ENCODE measurements at regions not wholly inside any gene's neighbourhood (a gene's known extent, or its start where the extent isn't known, plus 50 kb on each side); places are given as distances from the start of the nearest gene placed in this dataset.
"Not testable (repeated sequence)": the region's sequence is repeated elsewhere in the genome, so short reads cannot be mapped to it uniquely, and the experiment has no call there.

DNA sequence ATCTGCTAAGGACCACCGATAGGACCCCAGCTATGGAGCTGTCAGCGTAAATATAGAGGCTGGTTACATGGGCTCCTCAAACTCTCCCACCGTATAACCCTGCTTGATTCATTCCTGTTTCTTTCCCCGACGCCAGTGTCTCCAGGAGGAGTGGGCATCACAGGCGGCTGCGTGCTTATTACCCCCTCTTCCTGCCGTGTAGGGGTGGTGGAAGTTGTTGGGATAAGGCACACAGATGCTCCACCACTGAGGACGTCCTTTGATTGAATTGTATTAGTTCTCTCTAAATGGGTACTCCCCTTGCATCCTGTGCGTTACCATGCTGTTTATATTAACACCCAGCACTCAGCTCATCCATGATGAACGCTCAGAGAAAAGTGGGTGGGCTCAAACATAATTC, 104.6 kb downstream of the ZBTB18 start:
- TF ChIP-seq, protein P1, sequence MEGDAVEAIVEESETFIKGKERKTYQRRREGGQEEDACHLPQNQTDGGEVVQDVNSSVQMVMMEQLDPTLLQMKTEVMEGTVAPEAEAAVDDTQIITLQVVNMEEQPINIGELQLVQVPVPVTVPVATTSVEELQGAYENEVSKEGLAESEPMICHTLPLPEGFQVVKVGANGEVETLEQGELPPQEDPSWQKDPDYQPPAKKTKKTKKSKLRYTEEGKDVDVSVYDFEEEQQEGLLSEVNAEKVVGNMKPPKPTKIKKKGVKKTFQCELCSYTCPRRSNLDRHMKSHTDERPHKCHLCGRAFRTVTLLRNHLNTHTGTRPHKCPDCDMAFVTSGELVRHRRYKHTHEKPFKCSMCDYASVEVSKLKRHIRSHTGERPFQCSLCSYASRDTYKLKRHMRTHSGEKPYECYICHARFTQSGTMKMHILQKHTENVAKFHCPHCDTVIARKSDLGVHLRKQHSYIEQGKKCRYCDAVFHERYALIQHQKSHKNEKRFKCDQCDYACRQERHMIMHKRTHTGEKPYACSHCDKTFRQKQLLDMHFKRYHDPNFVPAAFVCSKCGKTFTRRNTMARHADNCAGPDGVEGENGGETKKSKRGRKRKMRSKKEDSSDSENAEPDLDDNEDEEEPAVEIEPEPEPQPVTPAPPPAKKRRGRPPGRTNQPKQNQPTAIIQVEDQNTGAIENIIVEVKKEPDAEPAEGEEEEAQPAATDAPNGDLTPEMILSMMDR (IDR thresholded peaks at IDR 0.05): no peak
- ChIA-PET POLR2A (no interaction called here), CTCF (no interaction called here)
- Mint-ChIP-seq H3K36me3 (ENCODE audit: low read depth) (no peaks in the 10 kb centered on the region), H3K9me3 (no peaks in the 10 kb centered on the region), H3K27ac (no peak overlapping the region), H3K4me1 (ENCODE audit: low read depth) (no peaks in the 10 kb centered on the region), H3K4me3 (no peak overlapping the region), H3K27me3 (no peaks in the 10 kb centered on the region)
- intact Hi-C loops (cut with micrococcal nuclease): no loop called here
- no peak for DNase-seq
- ATAC-seq: no peak

DNA sequence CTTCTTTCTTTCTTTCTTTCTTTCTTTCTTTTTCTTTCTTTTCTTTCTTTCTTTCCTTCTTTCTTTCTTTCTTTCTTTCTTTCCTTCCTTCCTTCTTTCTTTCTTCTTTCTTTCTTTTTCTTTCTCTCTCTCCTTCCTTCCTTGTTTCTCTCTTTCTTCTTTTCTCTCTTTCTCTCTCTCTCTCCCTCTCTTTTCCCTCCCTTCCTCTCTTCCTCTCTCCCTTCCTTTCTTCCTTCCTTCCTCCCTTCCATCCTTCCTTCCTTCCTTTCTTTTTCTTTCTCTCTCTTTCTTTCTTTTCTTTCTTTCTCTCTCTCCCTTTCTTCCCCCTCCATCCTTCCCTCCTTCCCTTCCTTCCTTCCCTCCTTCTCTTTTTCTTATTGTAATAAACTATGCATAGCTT, 105.5 kb downstream of the ZBTB18 start:
- ATAC-seq; DNase-seq; CTCF ChIA-PET; H3K4me1 Mint-ChIP-seq (ENCODE audit: low read depth); intact Hi-C loops (cut with micrococcal nuclease); H3K36me3 Mint-ChIP-seq (ENCODE audit: low read depth); H3K27me3 Mint-ChIP-seq; H3K4me3 Mint-ChIP-seq; POLR2A ChIA-PET; H3K27ac Mint-ChIP-seq; H3K9me3 Mint-ChIP-seq: not testable (repeated sequence)

DNA sequence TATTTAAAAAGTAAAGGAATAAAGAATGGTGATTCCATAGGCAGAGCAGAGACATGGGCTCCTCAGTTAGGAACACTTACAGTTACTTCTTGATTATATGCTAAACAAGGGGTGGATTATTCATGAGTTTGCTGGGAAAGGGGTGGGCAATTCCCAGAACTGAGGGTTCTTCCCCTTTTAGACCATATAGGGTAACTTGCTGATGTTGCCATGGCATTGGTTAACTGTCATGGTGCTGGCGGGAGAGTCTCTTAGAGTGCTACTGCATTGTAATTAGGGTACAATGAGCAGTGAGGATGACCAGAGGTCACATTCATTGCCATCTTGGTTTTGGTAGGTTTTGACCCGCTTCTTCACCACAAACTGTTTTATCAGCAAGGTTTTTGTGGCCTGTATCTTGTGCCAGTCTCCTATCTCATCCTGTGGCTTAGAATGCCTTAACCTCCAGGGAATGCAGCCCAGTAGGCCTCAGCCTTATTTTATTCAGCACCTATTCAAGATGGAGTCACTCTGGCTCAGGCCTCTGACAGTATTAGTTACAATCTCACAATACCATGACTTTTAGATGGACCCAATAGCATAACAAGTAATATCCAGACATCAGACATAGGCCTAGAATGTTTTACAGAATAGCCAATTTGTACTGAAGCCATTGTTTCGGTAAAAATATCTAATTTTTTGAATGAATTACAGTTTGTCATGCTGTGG, 106.8 kb downstream of the ZBTB18 start:
- Mint-ChIP-seq H3K4me3 (no peak overlapping the region), H3K36me3 (ENCODE audit: low read depth) (no peaks in the 10 kb centered on the region), H3K4me1 (ENCODE audit: low read depth) (no peaks in the 10 kb centered on the region), H3K27ac (no peak overlapping the region), H3K27me3 (no peaks in the 10 kb centered on the region), H3K9me3 (no peaks in the 10 kb centered on the region)
- TF ChIP-seq, protein P1 (IDR thresholded peaks at IDR 0.05): no peak
- ATAC-seq (no peak), DNase-seq (no peak)
- CTCF ChIA-PET: no interaction called here
- intact Hi-C loops (cut with micrococcal nuclease): no loop called here
- POLR2A ChIA-PET: no interaction called here

DNA sequence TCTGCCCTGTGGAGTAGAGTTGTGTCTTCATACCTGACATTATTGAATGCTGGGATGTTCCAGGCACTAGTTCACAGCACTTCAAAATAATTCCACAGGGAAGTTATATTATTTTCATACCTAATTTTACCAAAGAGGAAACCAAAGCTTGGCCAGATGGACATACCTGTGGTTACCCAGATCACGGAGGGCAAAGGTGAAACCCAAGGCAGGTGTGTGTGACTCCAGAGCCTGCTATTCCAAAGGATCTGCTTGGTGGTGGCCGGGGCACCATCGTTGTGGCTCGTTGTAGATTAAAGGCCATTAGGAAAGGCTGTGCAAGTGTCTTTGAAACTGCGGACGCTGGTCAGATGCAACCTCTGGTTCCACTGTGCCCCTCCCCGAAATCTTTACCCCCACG, 108.6 kb downstream of the ZBTB18 start:
- TF ChIP-seq, protein P1 (IDR thresholded peaks at IDR 0.05): no peak
- Mint-ChIP-seq H3K27me3 (no peaks in the 10 kb centered on the region), H3K4me1 (ENCODE audit: low read depth) (no peaks in the 10 kb centered on the region), H3K9me3 (no peaks in the 10 kb centered on the region), H3K4me3 (no peak overlapping the region), H3K36me3 (ENCODE audit: low read depth) (no peaks in the 10 kb centered on the region), H3K27ac (no peak overlapping the region)
- DNase-seq (no peak), ATAC-seq (no peak)
- POLR2A ChIA-PET: no interaction called here
- CTCF ChIA-PET: no interaction called here
- intact Hi-C loops (cut with micrococcal nuclease): no loop called here

DNA sequence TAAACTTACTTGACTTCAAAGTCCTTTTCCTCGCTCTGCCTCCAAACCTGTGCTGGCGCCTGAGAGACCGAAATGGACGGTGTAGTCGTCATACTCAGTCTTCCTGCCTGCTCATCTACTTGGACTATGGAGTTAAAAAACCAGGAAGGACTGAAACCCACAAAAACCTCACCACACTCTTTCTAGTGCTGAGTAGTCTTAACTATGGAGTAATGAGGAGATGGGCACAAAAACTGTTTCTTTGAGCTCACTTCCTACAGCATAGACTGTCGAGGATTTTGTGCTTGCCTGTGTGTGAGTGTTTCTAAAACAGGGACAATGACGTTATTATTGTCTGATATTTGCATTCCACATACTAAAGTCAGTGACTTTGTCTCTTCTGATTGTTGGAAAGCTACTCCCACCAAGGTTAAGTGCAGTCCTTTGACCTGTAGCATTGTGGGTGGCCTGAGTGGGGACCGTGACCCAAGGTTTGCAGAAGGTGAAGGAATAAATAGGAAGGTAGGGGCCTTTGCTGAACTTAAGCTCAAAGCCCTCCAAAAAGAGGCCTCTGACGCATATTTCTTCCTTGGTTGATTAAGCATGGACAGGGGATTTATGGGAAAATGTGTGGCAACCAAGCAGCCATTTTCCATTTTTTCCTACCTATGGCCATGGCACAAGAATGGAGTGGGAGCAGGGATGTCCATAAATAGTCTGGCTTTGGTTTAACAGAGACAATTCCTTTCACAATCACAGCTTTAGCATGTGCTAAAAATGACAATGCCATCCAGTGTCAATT, 109.6 kb downstream of the ZBTB18 start:
- no peak overlapping the region for H3K4me3 Mint-ChIP-seq
- no peaks in the 10 kb centered on the region for H3K9me3 Mint-ChIP-seq
- H3K27me3 Mint-ChIP-seq: no peaks in the 10 kb centered on the region
- no peak for DNase-seq
- intact Hi-C loops (cut with micrococcal nuclease): no loop called here
- H3K27ac Mint-ChIP-seq: no peak overlapping the region
- H3K36me3 Mint-ChIP-seq (ENCODE audit: low read depth): no peaks in the 10 kb centered on the region
- ChIA-PET POLR2A (no interaction called here), CTCF (no interaction called here)
- ATAC-seq: no peak
- TF ChIP-seq, protein P1 (IDR thresholded peaks at IDR 0.05): no peak
- H3K4me1 Mint-ChIP-seq (ENCODE audit: low read depth): no peaks in the 10 kb centered on the region

All from activated CD8-positive, alpha-beta T cell treated with anti-CD3 and anti-CD28 coated beads for 36 hours (primary cell).